Colonic mucosa (tissue), 4 donors: ENCODE measurements at regions not wholly inside any gene's neighbourhood (a gene's known extent, or its start where the extent isn't known, plus 50 kb on each side); places are given as distances from the start of the nearest gene placed in this dataset.
"Not testable (repeated sequence)": the region's sequence is repeated elsewhere in the genome, so short reads cannot be mapped to it uniquely, and the experiment has no call there.

Experiments
- DNase-seq: peaks from one replicate; pipeline ENCODE4 v3.0.0-alpha.2; 2020
- H3K27ac ChIP-seq: fragments of 200-600 bp; one replicate; pipeline ENCODE4 v1.8.0; 2021
- H3K27me3 ChIP-seq: fragments of 200-600 bp; one replicate; pipeline ENCODE4 v1.8.0; 2021
- H3K36me3 ChIP-seq: fragments of 200-600 bp; one replicate; pipeline ENCODE4 v1.8.0; 2021
- H3K4me1 ChIP-seq: fragments of 200-600 bp; one replicate; pipeline ENCODE4 v1.8.0; 2021; ENCODE audit warnings: mild to moderate bottlenecking
- H3K4me3 ChIP-seq: fragments of 200-600 bp; one replicate; pipeline ENCODE4 v1.8.0; 2021
- H3K9ac ChIP-seq, 2 donors: one replicate each; pipeline ENCODE4 v1.7.0; 2013; ENCODE audit warnings: control low read depth in 2 of 2, low read depth in 2 of 2, low read length in 2 of 2
- H3K9me3 ChIP-seq: fragments of 200-600 bp; one replicate; pipeline ENCODE4 v1.8.0; 2021
- intact Hi-C: fragments of 100-400 bp; cut with DNase I; formaldehyde crosslinking; loops from one replicate; pipeline ENCODE4 v1.14.1; 2022
- TF ChIP-seq, protein P1 (sequence below): fragments of 200-600 bp; IDR thresholded peaks from one replicate; pipeline ENCODE4 v1.8.0; 2022; ENCODE audit warnings: antibody characterized with exemption, mild to moderate bottlenecking
- donor health status: healthy.
- donor health status: DM: no; HTN: no; CAD: no.
- donor health status: DM: no; HTN: no; CAD: no.

DNA sequence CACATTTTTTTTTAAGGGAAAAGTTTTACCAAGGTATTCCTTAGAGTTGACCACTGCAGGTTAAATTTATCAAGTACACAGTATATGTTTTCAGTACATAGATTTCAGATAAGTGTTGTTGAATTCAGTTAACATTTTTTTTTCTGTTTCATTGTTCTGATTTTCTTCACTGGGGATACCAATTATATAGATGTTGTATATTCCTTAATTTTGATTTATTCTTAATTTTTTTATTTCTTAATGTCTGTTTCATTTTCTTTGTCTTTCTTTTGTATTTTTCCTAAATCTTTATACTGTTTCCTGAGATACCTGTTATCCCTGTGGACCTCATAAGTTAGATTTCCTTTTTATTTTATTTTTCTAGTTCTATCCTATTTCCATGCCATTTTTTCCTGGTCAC lies 234.8 kb downstream of the TTC6 start:
- DNase-seq = no peak
- H3K27me3 ChIP-seq = no peaks in the 10 kb centered on the region
- intact Hi-C loops = no loop called here
- no peak overlapping the region for H3K9ac ChIP-seq
- no peaks in the 10 kb centered on the region for H3K36me3 ChIP-seq
- H3K9me3 ChIP-seq = no peaks in the 10 kb centered on the region
- TF ChIP-seq, protein P1, sequence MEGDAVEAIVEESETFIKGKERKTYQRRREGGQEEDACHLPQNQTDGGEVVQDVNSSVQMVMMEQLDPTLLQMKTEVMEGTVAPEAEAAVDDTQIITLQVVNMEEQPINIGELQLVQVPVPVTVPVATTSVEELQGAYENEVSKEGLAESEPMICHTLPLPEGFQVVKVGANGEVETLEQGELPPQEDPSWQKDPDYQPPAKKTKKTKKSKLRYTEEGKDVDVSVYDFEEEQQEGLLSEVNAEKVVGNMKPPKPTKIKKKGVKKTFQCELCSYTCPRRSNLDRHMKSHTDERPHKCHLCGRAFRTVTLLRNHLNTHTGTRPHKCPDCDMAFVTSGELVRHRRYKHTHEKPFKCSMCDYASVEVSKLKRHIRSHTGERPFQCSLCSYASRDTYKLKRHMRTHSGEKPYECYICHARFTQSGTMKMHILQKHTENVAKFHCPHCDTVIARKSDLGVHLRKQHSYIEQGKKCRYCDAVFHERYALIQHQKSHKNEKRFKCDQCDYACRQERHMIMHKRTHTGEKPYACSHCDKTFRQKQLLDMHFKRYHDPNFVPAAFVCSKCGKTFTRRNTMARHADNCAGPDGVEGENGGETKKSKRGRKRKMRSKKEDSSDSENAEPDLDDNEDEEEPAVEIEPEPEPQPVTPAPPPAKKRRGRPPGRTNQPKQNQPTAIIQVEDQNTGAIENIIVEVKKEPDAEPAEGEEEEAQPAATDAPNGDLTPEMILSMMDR = no peak
- H3K4me1 ChIP-seq = no peaks in the 10 kb centered on the region
- no peak overlapping the region for H3K27ac ChIP-seq
- H3K4me3 ChIP-seq = no peak overlapping the region

DNA sequence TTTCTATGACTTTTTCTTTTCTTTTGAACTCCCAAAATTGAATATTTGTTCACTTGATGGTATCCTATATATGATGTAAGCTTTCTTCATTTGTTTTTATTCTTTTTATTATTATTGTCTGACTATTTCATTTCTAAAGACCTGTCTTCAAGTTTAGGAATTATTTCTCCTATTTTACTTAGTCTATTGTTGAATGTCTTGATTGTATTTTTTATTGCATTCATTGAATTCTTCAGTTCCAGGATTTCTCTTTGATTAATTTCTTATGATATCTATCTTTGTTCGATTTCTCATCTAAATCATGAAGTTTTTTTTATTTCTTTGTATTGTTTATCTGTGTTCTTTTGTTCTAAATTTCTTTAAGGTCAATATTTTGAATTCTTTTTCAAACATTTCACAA lies 238.8 kb downstream of the TTC6 start:
- H3K4me3 ChIP-seq = no peak overlapping the region
- TF ChIP-seq, protein P1 = no peak
- intact Hi-C loops = no loop called here
- H3K27ac ChIP-seq = no peak overlapping the region
- H3K9ac ChIP-seq = no peak overlapping the region
- H3K27me3 ChIP-seq = no peaks in the 10 kb centered on the region
- no peaks in the 10 kb centered on the region for H3K9me3 ChIP-seq
- H3K4me1 ChIP-seq = no peaks in the 10 kb centered on the region
- no peaks in the 10 kb centered on the region for H3K36me3 ChIP-seq
- no peak for DNase-seq

DNA sequence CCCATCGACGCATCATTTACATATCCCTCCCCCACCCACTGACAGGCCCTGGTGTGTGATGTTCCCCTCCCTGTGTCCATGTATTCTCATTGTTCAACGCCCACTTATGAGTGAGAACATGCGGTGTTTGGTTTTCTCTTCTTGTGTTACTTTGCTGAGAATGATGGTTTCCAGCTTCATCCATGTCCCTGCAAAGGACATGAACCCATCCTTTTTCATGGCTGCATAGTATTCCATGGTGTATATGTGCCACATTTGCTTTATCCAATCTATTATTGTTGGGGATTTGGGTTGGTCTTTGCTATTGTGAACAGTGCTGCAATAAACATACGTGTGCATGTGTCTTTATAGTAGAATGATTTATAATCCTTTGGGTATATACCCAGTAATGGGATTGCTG lies 243.3 kb downstream of the TTC6 start:
- H3K27ac ChIP-seq, H3K4me1 ChIP-seq, H3K9ac ChIP-seq, H3K4me3 ChIP-seq, intact Hi-C loops, H3K9me3 ChIP-seq, H3K36me3 ChIP-seq, H3K27me3 ChIP-seq, DNase-seq: not testable (repeated sequence)

DNA sequence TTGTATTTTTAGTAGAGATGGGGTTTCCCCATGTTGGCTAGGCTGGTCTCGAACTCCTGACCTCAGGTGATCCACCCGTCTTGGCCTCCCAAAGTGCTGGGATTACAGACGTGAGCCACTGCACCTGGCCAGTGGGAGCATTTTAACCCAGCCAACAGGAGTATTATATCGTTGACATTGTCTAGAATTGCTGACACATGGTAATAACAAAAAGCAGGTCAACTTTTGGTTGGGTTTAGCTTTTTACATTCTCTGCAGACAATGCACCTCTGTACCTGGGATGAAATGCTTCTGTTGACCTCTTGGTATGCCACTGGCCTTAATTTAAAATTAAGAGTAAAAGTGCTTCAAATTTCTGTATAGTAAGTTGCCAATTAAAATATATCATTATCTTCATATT lies 245.6 kb downstream of the TTC6 start:
- H3K9ac ChIP-seq, H3K36me3 ChIP-seq, H3K9me3 ChIP-seq, intact Hi-C loops, H3K27me3 ChIP-seq, DNase-seq, H3K4me3 ChIP-seq, H3K4me1 ChIP-seq, H3K27ac ChIP-seq: not testable (repeated sequence)

DNA sequence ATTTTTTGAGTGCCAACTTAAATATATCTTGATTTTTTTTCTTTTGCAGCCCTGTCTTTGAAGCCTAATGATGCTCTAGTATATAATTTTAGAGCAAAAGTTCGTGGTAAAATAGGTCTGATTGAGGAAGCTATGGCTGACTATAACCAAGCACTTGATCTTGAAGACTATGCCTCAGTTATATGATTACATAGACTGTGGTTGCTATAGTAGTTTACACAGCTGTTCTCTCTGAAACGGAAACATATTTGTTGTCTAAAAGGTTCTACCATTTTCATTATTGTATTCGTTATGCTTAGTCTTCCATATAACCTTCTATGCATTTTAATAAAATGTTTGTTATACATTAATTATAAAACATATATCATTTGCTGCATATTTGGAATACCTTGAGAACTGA lies 246.7 kb downstream of the TTC6 start:
- H3K4me3 ChIP-seq = no peak overlapping the region
- no peaks in the 10 kb centered on the region for H3K27me3 ChIP-seq
- intact Hi-C loops = no loop called here
- no peaks in the 10 kb centered on the region for H3K36me3 ChIP-seq
- TF ChIP-seq, protein P1 = no peak
- no peaks in the 10 kb centered on the region for H3K9me3 ChIP-seq
- H3K27ac ChIP-seq = no peak overlapping the region
- DNase-seq = no peak
- no peak overlapping the region for H3K9ac ChIP-seq
- no peaks in the 10 kb centered on the region for H3K4me1 ChIP-seq

DNA sequence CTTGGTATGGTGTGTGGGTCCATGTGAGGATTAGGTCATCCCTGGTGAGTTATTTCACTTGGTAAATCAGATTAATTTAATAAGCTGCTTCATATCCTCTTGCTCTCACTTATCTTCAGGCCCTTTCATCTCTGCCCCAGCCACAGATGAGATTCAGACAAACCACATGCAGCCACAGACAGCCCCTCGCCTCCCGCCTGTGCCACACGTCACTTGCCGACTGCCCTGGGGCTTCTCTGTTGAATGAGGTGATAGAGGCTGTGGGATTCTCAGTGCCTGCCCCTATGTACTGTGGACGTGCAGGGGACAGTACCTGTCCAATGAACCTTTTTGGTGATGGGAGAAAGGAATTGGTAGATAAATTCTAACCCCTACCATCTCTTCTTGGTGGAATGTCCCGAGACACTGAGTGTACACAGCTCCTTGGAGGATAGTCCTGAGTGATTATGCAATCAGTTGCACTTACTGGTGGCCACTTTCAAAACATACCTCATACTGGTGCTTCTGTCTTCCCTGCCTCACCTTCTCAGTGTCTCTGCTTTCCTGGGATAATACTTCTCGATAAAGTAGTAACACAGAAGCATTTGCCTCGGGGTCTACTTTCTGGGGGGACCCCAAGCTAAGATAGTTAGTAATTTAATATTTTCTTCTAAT lies 248.7 kb downstream of the TTC6 start:
- no peaks in the 10 kb centered on the region for H3K4me1 ChIP-seq
- no peaks in the 10 kb centered on the region for H3K9me3 ChIP-seq
- no peak overlapping the region for H3K4me3 ChIP-seq
- no peak for DNase-seq
- H3K36me3 ChIP-seq = no peaks in the 10 kb centered on the region
- TF ChIP-seq, protein P1 = no peak
- intact Hi-C loops = no loop called here
- H3K27ac ChIP-seq = no peak overlapping the region
- no peaks in the 10 kb centered on the region for H3K27me3 ChIP-seq
- H3K9ac ChIP-seq = no peak overlapping the region
